B cell (primary cell): ENCODE measurements at regions not wholly inside any gene's neighbourhood (a gene's known extent, or its start where the extent isn't known, plus 50 kb on each side); places are given as distances from the start of the nearest gene placed in this dataset.

Source experiments
- ATAC-seq: fragments of 200-7000 bp; cut with Tn5 transposase; one replicate; pipeline ENCODE4 v1.10.0; 2021; ENCODE audit warnings: low read depth, mild to moderate bottlenecking, moderate number of reproducible peaks, moderate library complexity
- CTCF ChIA-PET: fragments of 350-600 bp; sonication (Branson Sonifier 250); formaldehyde crosslinking; loops from one replicate; lab custom pipeline; 2021; ENCODE audit warnings: antibody characterized with exemption, inconsistent platforms; lab: Charles Lee
- POLR2A ChIA-PET: fragments of 350-600 bp; sonication (Branson Sonifier 250); formaldehyde crosslinking; loops from one replicate; lab custom pipeline; 2021; ENCODE audit warnings: antibody characterized with exemption; lab: Charles Lee
- DNase-seq: peaks from one replicate; pipeline ENCODE4 v3.0.0; 2013
- H2AFZ ChIP-seq: 2 replicates; pipeline ENCODE4 v1.6.1; 2012; ENCODE audit warnings: mild to moderate bottlenecking, low read depth, low read length; ENCODE audit not compliant: insufficient read depth, poor library complexity, severe bottlenecking
- H3K27ac ChIP-seq, 2 donors: 1 replicate in 1 of 2; 2 replicates in 1 of 2; pipeline ENCODE4 v1.5.1; 2012 to 2013; ENCODE audit warnings: low read length in 2 of 2, mild to moderate bottlenecking in 2 of 2, moderate library complexity in 1 of 2
- H3K27me3 ChIP-seq, 4 experiments: fragments of 200-600 bp in 1 of 4; sonication (generic) in 1 of 4; replicated peaks in 1 of 4; 1 replicate in 2 of 4; 2 replicates in 2 of 4; pipeline versions ENCODE4 v1.6.1 to v1.7.0; 2013 to 2016; ENCODE audit warnings: low read length in 3 of 4, mild to moderate bottlenecking in 2 of 4, mixed read lengths in 1 of 4, moderate library complexity in 1 of 4; ENCODE audit not compliant: insufficient read depth in 4 of 4, control insufficient read depth in 3 of 4; ENCODE audit errors: control extremely low read depth in 1 of 4
- H3K36me3 ChIP-seq, 2 experiments: replicated peaks in 1 of 2; 1 replicate in 1 of 2; 2 replicates in 1 of 2; pipeline versions ENCODE4 v1.6.1 to v1.7.1; 2013; ENCODE audit warnings: low read length in 1 of 2; ENCODE audit not compliant: insufficient read depth in 2 of 2, control insufficient read depth in 1 of 2; ENCODE audit errors: control extremely low read depth in 1 of 2, extremely low read depth in 1 of 2
- H3K4me1 ChIP-seq, 2 donors: fragments of 200-600 bp in 1 of 2; sonication (generic) in 1 of 2; 1 replicate in 1 of 2; 2 replicates in 1 of 2; pipeline versions ENCODE4 v1.5.1 to v1.6.1; 2013 to 2017; ENCODE audit warnings: low read length in 2 of 2; ENCODE audit not compliant: control insufficient read depth in 2 of 2, insufficient read depth in 2 of 2
- H3K4me2 ChIP-seq: replicated peaks from 2 replicates; pipeline ENCODE3; 2012; ENCODE audit warnings: mild to moderate bottlenecking, low read depth, low read length; ENCODE audit not compliant: poor library complexity, severe bottlenecking
- H3K4me3 ChIP-seq, 5 experiments: fragments of 200-600 bp in 1 of 5; sonication (generic) in 1 of 5; 1 replicate in 3 of 5; 2 replicates in 2 of 5; pipeline versions ENCODE4 v1.5.1 to v1.7.0; 2011 to 2016; ENCODE audit warnings: low read length in 4 of 5, mild to moderate bottlenecking in 4 of 5, low read depth in 2 of 5, control low read depth in 1 of 5, moderate library complexity in 1 of 5; ENCODE audit not compliant: insufficient read depth in 1 of 5; ENCODE audit errors: control extremely low read depth in 1 of 5, extremely low read depth in 1 of 5
- H3K79me2 ChIP-seq: fragments of 200-600 bp; sonication (generic); one replicate; pipeline ENCODE4 v1.6.0; 2016; ENCODE audit warnings: low read length; ENCODE audit not compliant: control insufficient read depth, insufficient read depth
- H3K9ac ChIP-seq: fragments of 200-600 bp; sonication (generic); 2 replicates; pipeline ENCODE4 v1.6.1; 2017; ENCODE audit warnings: mild to moderate bottlenecking, low read length, moderate library complexity
- H3K9me3 ChIP-seq, 3 donors: one replicate each; pipeline versions ENCODE4 v1.6.1 to v1.7.1; 2013; ENCODE audit warnings: low read length in 2 of 3; ENCODE audit not compliant: control insufficient read depth in 2 of 3, insufficient read depth in 1 of 3; ENCODE audit errors: control extremely low read depth in 1 of 3
- H4K20me1 ChIP-seq: 2 replicates; pipeline ENCODE4 v1.6.0; 2012; ENCODE audit warnings: mild to moderate bottlenecking, low read length; ENCODE audit not compliant: insufficient read depth, control insufficient read depth, poor library complexity, severe bottlenecking
- H3K27ac Mint-ChIP-seq: one replicate; pipeline ENCODE4 v1.8.0; 2021; ENCODE audit warnings: mixed read lengths
- H3K27me3 Mint-ChIP-seq: one replicate; pipeline ENCODE4 v1.8.0; 2021; ENCODE audit warnings: mixed read lengths
- H3K4me1 Mint-ChIP-seq: one replicate; pipeline ENCODE4 v1.8.0; 2021; ENCODE audit warnings: mixed read lengths
- H3K4me3 Mint-ChIP-seq: one replicate; pipeline ENCODE4 v1.8.0; 2021; ENCODE audit warnings: mixed read lengths
- H3K9me3 Mint-ChIP-seq: one replicate; pipeline ENCODE4 v1.8.0; 2022; ENCODE audit warnings: mixed read lengths; ENCODE audit not compliant: insufficient read depth
- EZH2 ChIP-seq: IDR thresholded peaks from 2 replicates; pipeline ENCODE4 v1.6.1; 2012; ENCODE audit warnings: borderline replicate concordance, low read depth, mild to moderate bottlenecking, moderate library complexity, low read length; ENCODE audit not compliant: insufficient read depth, poor library complexity, severe bottlenecking
- WGBS: methylation state at CpG from one replicate; pipeline ENCODE4 v1.1.5; 2013; ENCODE audit warnings: missing lambda C conversion rate; ENCODE audit not compliant: insufficient coverage; 5-methylcytosine and 5-hydroxymethylcytosine counted together
- intact Hi-C: fragments of 100-400 bp; cut with micrococcal nuclease; formaldehyde crosslinking; loops from one replicate; pipeline ENCODE4 v1.10.0; 2022
- TF ChIP-seq, protein P1 (sequence below): fragments of 200-600 bp; IDR thresholded peaks from one replicate; pipeline ENCODE4 v1.8.0; 2022; ENCODE audit warnings: antibody characterized with exemption, mild to moderate bottlenecking

DNA sequence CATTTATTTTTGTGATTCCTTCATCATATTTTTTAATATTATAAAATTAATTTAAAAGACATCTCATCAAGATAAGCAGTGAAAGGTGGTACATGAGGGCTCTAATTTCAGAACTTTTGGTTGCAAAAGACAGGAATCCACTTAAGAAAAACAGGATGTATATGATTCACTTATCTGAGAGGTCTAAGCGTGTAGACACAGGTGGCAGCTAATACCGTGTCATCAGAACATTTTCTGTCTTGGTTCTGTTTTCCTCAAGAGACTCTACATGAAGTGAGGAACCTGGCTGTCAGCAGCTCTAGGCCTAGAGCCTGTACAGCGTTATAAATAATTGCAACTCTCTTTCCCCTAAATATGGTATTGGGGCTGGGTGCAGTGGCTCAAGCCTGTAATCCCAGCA lies 433.7 kb upstream of the NAALADL2 start:
- TF ChIP-seq EZH2 = no peak
- TF ChIP-seq, protein P1, sequence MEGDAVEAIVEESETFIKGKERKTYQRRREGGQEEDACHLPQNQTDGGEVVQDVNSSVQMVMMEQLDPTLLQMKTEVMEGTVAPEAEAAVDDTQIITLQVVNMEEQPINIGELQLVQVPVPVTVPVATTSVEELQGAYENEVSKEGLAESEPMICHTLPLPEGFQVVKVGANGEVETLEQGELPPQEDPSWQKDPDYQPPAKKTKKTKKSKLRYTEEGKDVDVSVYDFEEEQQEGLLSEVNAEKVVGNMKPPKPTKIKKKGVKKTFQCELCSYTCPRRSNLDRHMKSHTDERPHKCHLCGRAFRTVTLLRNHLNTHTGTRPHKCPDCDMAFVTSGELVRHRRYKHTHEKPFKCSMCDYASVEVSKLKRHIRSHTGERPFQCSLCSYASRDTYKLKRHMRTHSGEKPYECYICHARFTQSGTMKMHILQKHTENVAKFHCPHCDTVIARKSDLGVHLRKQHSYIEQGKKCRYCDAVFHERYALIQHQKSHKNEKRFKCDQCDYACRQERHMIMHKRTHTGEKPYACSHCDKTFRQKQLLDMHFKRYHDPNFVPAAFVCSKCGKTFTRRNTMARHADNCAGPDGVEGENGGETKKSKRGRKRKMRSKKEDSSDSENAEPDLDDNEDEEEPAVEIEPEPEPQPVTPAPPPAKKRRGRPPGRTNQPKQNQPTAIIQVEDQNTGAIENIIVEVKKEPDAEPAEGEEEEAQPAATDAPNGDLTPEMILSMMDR = no peak
- CTCF ChIA-PET = no interaction called here
- H3K79me2 ChIP-seq = no peaks in the 10 kb centered on the region
- H3K27me3 ChIP-seq = no peaks in the 10 kb centered on the region
- Mint-ChIP-seq H3K4me3 (no peak overlapping the region), H3K4me1 (no peaks in the 10 kb centered on the region), H3K9me3 (no peaks in the 10 kb centered on the region), H3K27ac (no peak overlapping the region), H3K27me3 (no peaks in the 10 kb centered on the region)
- no peak overlapping the region for H2AFZ ChIP-seq
- no peak for ATAC-seq
- H3K9ac ChIP-seq = no peak overlapping the region
- intact Hi-C loops = no loop called here
- no peak overlapping the region for H3K4me3 ChIP-seq
- no peaks in the 10 kb centered on the region for H3K36me3 ChIP-seq
- no peak overlapping the region for H3K27ac ChIP-seq
- no peaks in the 10 kb centered on the region for H4K20me1 ChIP-seq
- H3K4me2 ChIP-seq = no peak overlapping the region
- 91% methylated on average over 3 of the region's 3 CpGs for WGBS
- H3K9me3 ChIP-seq = no peaks in the 10 kb centered on the region
- DNase-seq = no peak
- POLR2A ChIA-PET = no interaction called here
- no peaks in the 10 kb centered on the region for H3K4me1 ChIP-seq

DNA sequence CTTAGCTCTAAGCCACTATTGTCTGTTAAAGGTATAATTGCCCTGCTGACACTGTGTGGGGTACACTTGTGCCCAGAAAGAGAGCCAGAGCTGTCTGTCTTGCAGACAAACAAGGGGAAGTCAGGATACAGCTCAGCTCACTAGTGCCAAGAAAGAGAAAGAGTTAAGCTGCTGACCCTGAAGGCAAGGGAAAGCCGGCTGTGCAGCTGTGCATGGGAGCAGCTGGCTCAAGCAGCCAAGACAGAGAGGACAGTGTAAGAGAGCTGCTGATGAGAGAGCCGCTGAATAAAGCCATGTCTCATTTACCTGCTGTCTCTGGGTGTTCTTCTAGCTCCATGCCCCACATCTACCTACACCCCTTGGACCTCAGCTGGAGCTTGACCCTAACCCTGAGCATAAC lies 428.1 kb upstream of the NAALADL2 start:
- Histone ChIP-seq H3K4me2 (no peak overlapping the region), H3K9ac (no peak overlapping the region), H3K27me3 (no peaks in the 10 kb centered on the region), H4K20me1 (no peaks in the 10 kb centered on the region), H3K36me3 (no peaks in the 10 kb centered on the region), H3K9me3 (no peaks in the 10 kb centered on the region), H3K4me1 (no peaks in the 10 kb centered on the region), H3K27ac (no peak overlapping the region), H3K79me2 (no peaks in the 10 kb centered on the region), H3K4me3 (no peak overlapping the region), H2AFZ (no peak overlapping the region)
- Mint-ChIP-seq H3K27ac (no peak overlapping the region), H3K4me3 (no peak overlapping the region), H3K4me1 (no peaks in the 10 kb centered on the region), H3K27me3 (no peaks in the 10 kb centered on the region), H3K9me3 (no peaks in the 10 kb centered on the region)
- WGBS = 84% methylated on average over 2 of the region's 2 CpGs
- DNase-seq (no peak), ATAC-seq (no peak)
- intact Hi-C loops = no loop called here
- no peak for TF ChIP-seq EZH2
- TF ChIP-seq, protein P1 = no peak
- ChIA-PET CTCF (no interaction called here), POLR2A (no interaction called here)
